Activated CD8-positive, alpha-beta T cell treated with anti-CD3 and anti-CD28 coated beads, Interleukin-2, amount 10 ng/mL, durations not matched to agents 7 days and 5 days (primary cell): ENCODE measurements at regions not wholly inside any gene's neighbourhood (a gene's known extent, or its start where the extent isn't known, plus 50 kb on each side); places are given as distances from the start of the nearest gene placed in this dataset.
"Not testable (repeated sequence)": the region's sequence is repeated elsewhere in the genome, so short reads cannot be mapped to it uniquely, and the experiment has no call there.

Source experiments
- ATAC-seq: fragments of 150-1000 bp; cut with Tn5 transposase; one replicate; pipeline ENCODE4 v1.10.0; 2021; ENCODE audit warnings: moderate library complexity
- CTCF ChIA-PET: fragments of 350-600 bp; sonication (Branson Sonifier 250); formaldehyde crosslinking; loops from one replicate; lab custom pipeline; 2021; ENCODE audit warnings: antibody characterized with exemption; lab: Charles Lee
- POLR2A ChIA-PET: fragments of 350-600 bp; sonication (Branson Sonifier 250); formaldehyde crosslinking; loops from one replicate; lab custom pipeline; 2021; ENCODE audit warnings: antibody characterized with exemption; lab: Charles Lee
- DNase-seq: peaks from one replicate; pipeline ENCODE4 v3.0.0-alpha.2; 2020
- H3K27ac Mint-ChIP-seq: one replicate; pipeline ENCODE4 v1.8.0; 2021; ENCODE audit warnings: mild to moderate bottlenecking, mixed read lengths
- H3K27me3 Mint-ChIP-seq: one replicate; pipeline ENCODE4 v1.8.0; 2021; ENCODE audit warnings: low read depth, mixed read lengths
- H3K36me3 Mint-ChIP-seq: one replicate; pipeline ENCODE4 v1.8.0; 2021; ENCODE audit warnings: low read depth, mixed read lengths
- H3K4me1 Mint-ChIP-seq: one replicate; pipeline ENCODE4 v1.8.0; 2021; ENCODE audit warnings: low read depth, mixed read lengths
- H3K4me3 Mint-ChIP-seq: one replicate; pipeline ENCODE4 v1.8.0; 2021; ENCODE audit warnings: mild to moderate bottlenecking, mixed read lengths
- H3K9me3 Mint-ChIP-seq: one replicate; pipeline ENCODE4 v1.8.0; 2022; ENCODE audit warnings: mixed read lengths; ENCODE audit not compliant: insufficient read depth

DNA sequence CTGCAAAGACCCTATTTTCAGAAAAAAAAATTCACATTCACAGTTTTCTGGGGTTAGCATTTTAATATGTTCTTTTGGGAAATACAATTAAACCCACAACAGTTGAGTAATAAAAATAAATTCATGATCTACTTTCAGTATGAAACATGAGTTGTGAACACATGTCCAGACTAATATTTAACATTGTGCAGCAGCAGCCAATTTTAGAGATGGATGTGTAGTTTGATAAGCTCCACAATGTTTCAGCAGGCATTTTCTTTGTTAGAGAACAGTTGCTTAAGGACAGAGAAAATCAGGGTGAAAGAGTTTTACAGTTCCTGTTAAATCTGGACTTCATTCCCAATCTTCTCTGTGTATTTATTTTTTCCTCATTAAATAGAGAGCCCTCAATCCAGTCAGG, 519.5 kb downstream of the PIK3C3 start:
- no peak overlapping the region for H3K27ac Mint-ChIP-seq
- H3K27me3 Mint-ChIP-seq: no peaks in the 10 kb centered on the region
- DNase-seq (no peak), ATAC-seq (no peak)
- no peaks in the 10 kb centered on the region for H3K9me3 Mint-ChIP-seq
- no peaks in the 10 kb centered on the region for H3K36me3 Mint-ChIP-seq
- no peak overlapping the region for H3K4me3 Mint-ChIP-seq
- ChIA-PET POLR2A (no interaction called here), CTCF (no interaction called here)
- no peaks in the 10 kb centered on the region for H3K4me1 Mint-ChIP-seq

DNA sequence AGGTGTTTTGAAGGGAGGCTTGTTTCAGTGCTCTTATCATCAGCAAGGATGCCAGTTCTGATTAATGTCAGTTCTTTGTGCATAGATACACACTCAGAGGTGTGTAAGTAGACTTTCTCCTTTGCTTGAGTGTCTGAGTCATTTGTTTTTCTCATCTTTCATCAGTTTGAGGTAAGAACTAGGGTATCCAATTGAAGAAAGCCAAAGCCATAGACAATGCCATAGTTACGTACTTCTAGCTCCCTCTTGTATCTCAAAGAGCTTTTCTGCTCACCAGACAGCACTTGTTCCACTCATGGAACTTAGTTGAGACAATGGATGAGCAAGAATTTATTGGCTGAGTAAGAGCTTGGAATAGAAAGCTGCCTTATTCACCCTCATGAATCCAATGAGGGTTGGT, 520.1 kb downstream of the PIK3C3 start:
- Mint-ChIP-seq H3K36me3 (no peaks in the 10 kb centered on the region), H3K4me1 (no peaks in the 10 kb centered on the region), H3K4me3 (no peak overlapping the region), H3K27me3 (no peaks in the 10 kb centered on the region), H3K27ac (no peak overlapping the region), H3K9me3 (no peaks in the 10 kb centered on the region)
- POLR2A ChIA-PET: no interaction called here
- DNase-seq (no peak), ATAC-seq (no peak)
- CTCF ChIA-PET: no interaction called here

DNA sequence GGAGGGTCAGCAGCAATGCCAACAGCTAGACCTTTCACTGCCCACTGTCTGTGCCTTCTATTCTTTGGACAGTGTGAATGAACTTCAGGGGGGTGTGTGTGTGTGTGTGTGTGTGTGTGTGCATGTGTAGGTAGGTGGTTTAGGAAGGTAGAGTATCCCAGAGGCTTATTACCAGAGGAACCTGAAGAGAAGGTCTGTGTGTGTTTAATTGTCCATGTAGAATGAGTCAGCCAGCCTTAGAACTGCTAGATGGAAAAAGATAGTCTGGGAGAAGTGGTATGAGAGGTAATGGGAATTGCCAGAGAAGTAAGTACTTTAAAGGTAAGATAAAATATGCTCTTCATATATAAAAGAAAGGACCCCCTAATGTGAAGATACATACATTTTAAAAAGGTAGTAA, 522.2 kb downstream of the PIK3C3 start:
- no peak for ATAC-seq
- Mint-ChIP-seq H3K36me3 (no peaks in the 10 kb centered on the region), H3K27me3 (no peaks in the 10 kb centered on the region), H3K4me1 (no peaks in the 10 kb centered on the region), H3K4me3 (no peak overlapping the region), H3K9me3 (no peaks in the 10 kb centered on the region), H3K27ac (no peak overlapping the region)
- CTCF ChIA-PET: no interaction called here
- DNase-seq: no peak
- POLR2A ChIA-PET: no interaction called here

DNA sequence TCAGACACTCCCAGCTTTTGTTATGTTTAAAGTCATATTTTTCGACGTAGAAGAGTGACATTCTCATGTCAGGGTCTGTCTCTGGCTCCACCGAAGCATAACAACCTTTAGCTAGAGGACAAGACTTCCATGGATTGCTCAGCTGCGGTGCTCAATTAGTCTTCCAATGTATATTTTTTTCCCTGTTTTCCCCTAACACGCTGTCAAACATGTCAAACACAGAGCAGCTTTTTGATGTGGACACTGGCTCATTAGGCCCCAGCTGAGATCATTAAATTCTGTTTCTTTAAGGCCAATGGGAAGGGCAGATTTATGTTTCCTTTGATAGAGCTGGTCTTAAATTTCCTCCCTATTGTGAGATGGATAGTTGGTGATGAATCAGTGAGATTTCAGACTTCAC, 525.4 kb downstream of the PIK3C3 start:
- Mint-ChIP-seq H3K27ac (no peak overlapping the region), H3K4me1 (no peaks in the 10 kb centered on the region), H3K4me3 (no peak overlapping the region), H3K27me3 (no peaks in the 10 kb centered on the region), H3K9me3 (peaks cover 3% of the 10 kb centered on the region), H3K36me3 (no peaks in the 10 kb centered on the region)
- ChIA-PET POLR2A (no interaction called here), CTCF (no interaction called here)
- ATAC-seq (no peak), DNase-seq (no peak)

DNA sequence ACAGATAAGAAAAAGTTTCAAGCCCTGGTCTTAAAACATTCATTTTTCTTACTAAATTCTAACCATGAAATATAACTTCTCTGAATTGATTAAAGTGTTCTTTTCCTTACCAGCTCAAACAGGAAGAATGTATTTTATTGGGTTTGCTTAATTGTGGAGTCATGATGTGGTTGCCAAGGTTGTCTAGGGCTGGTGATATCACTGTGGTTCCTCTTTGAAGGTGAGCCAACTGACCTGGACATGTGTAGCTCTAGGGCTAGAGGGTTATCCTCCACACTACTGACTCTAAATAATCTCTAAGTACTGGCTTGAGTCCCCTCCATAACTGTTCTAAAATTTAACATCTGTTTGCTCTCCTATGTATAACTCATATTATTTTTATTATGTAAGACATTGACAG, 529.6 kb downstream of the PIK3C3 start:
- ATAC-seq (no peak), DNase-seq (no peak)
- Mint-ChIP-seq H3K36me3 (no peaks in the 10 kb centered on the region), H3K9me3 (peaks cover 3% of the 10 kb centered on the region), H3K27ac (no peak overlapping the region), H3K27me3 (no peaks in the 10 kb centered on the region), H3K4me1 (no peaks in the 10 kb centered on the region), H3K4me3 (no peak overlapping the region)
- POLR2A ChIA-PET: no interaction called here
- CTCF ChIA-PET: no interaction called here

DNA sequence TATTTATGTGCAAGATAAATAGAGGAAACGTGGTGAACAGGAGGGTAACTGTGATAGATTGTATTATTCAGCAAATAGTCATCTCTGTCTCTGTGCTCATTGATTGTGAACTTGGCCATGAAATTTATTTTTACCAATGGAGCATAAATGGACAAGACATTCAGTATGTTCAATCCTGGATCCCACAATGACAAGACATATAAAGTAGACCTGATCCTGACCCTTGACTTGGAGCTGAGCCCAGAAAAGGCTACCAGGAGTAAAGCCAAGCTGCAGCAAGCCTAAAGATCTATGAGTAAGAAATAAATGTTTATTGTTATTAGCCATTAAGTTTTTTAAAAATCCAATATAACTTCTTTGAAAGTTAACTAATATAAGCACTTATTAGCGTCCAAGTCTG, 531.2 kb downstream of the PIK3C3 start:
- no peak overlapping the region for H3K4me3 Mint-ChIP-seq
- no peak overlapping the region for H3K27ac Mint-ChIP-seq
- no peak for ATAC-seq

DNA sequence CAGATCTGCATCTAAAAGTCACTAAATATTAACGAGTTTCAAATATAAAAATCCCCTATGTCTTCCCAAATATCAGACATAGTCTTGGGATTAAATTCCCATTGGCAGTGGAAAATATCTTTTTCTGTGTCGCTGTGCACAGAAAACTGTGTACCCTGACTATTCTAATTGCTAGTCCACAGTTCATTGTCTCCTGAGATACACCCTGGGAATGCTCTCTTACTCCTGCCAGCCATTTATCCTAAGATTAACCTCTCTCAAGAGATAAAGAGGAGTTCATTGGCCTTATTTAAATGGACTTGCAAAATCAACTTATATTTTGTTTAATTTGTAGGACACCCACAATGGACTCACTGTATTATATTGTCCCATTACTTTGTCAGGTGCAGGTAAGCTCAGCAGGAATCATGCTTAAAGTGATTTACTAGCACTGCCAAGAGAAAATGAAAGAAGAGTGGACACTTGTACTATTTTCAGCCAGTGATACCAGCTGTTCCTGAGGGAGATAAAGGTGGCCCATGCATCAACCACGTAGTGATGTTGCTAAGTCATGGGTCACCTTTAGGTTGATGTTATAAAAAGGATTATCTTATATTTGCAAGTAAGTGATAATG, 553.8 kb downstream of the PIK3C3 start:
- H3K4me1 Mint-ChIP-seq: no peaks in the 10 kb centered on the region
- ATAC-seq: no peak
- no peak overlapping the region for H3K4me3 Mint-ChIP-seq
- CTCF ChIA-PET: no interaction called here
- POLR2A ChIA-PET: no interaction called here
- no peak overlapping the region for H3K27ac Mint-ChIP-seq
- no peaks in the 10 kb centered on the region for H3K9me3 Mint-ChIP-seq
- no peaks in the 10 kb centered on the region for H3K27me3 Mint-ChIP-seq
- DNase-seq: no peak
- H3K36me3 Mint-ChIP-seq: no peaks in the 10 kb centered on the region

More for the DNA sequence above, 531.2 kb downstream of the PIK3C3 start:
- Mint-ChIP-seq H3K9me3 (peaks cover 3% of the 10 kb centered on the region), H3K36me3 (no peaks in the 10 kb centered on the region), H3K27me3 (no peaks in the 10 kb centered on the region), H3K4me1 (no peaks in the 10 kb centered on the region)
- CTCF ChIA-PET: no interaction called here
- POLR2A ChIA-PET: no interaction called here
- DNase-seq: no peak

DNA sequence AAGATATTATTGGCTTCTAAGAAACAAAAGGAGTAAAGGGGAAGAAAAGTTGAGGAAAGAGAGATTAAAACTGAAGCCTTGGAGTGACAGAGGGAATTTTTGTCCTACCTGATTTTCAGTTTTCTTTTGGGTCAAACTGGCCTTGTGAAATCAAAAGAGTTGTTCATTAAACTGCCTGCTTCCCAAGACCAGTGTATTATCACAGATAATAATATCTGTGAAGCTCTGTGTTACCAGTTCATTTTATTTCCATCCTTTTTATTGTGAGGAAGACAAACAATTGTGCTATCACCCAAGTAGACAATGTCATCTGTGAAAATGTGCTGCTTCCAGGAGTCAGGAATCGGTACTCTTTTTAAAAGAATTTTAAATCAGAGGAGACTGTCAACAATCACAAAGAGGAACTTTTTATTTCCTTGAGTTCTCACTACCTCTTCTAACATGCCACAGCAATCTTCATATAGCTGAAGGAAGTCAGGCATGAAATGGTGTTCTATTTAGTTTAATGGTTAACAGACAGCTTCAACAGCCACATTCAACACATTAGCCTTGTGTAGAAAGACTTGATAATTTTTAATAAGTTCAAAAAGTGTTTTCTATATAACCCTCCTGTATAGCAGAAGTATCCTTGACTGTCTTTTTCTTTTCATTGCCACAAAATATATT, 554.8 kb downstream of the PIK3C3 start:
- ATAC-seq: no peak
- CTCF ChIA-PET: no interaction called here

DNA sequence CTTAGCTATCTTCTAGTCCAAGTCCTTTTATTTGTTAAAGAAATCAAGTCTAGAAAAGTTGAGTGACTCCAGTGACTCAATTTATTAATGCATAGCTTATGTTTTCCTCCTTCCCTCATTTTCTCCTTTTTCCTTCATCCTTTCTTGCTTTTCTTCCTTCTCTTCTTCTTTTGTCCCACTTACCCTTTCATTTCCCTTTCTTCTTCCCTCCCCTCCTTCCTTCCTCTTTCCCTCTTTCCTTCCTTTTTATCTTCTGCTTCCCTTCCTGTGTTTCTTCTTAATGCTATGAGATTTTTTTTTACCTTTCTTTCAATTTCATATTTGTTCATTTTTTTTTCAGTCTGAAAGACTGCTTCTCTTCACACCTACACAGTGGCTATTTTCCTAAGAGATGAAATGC, 555.5 kb downstream of the PIK3C3 start:
- Mint-ChIP-seq H3K4me3 (no peak overlapping the region), H3K4me1 (no peaks in the 10 kb centered on the region), H3K36me3 (no peaks in the 10 kb centered on the region), H3K27ac (no peak overlapping the region), H3K9me3 (no peaks in the 10 kb centered on the region), H3K27me3 (no peaks in the 10 kb centered on the region)
- ChIA-PET POLR2A (no interaction called here), CTCF (no interaction called here)
- DNase-seq: no peak
- no peak for ATAC-seq

More for the DNA sequence above, 554.8 kb downstream of the PIK3C3 start:
- Mint-ChIP-seq H3K27ac (no peak overlapping the region), H3K4me1 (no peaks in the 10 kb centered on the region), H3K27me3 (no peaks in the 10 kb centered on the region), H3K9me3 (no peaks in the 10 kb centered on the region), H3K4me3 (no peak overlapping the region), H3K36me3 (no peaks in the 10 kb centered on the region)
- POLR2A ChIA-PET: no interaction called here
- DNase-seq: no peak

DNA sequence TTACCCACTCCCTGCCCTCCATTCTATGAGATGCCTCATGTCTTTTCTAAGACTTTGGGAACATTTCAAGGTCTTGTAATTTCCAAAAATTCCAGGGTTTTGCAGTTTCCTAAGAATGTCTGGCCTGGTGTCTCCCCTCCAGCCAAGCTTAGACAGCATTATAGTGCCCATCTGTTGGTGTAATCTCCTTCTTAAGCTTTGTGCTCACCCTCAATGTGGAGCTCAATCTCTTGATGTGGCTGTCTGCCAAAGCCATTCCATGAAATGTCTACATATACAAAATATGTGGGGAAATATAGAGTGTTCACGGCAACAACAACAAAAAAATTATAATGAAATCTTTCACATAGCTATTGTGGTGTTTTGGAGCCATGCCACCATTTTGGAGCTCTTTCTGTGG, 558.4 kb downstream of the PIK3C3 start:
- Mint-ChIP-seq H3K4me1 (no peaks in the 10 kb centered on the region), H3K9me3 (no peaks in the 10 kb centered on the region), H3K27me3 (no peaks in the 10 kb centered on the region), H3K4me3 (no peak overlapping the region), H3K36me3 (no peaks in the 10 kb centered on the region), H3K27ac (no peak overlapping the region)
- ATAC-seq (no peak), DNase-seq (no peak)
- POLR2A ChIA-PET: no interaction called here
- CTCF ChIA-PET: interaction anchor here (1.5 kb wide), 1 partner anchor 11 kb away, joined by 4 read pairs; no protein-coding TSS in a partner anchor

DNA sequence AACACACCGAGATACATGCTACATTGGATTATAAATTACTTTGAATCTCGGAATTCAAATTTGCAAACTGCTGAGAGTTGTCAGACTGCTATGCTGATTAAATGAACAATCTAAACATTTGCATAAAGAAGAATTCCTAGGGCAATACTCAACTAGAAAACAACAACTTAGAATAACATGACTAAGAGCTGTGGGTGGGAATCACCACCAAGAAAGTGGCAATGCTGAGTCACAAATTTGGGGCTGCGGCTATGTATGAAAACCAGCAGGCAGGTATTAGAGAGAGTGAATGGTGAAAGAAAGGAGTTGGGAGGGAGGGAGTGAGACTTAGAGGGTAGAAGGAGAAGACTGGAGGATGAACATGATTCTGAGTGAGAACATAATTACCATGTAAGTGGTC, 559.5 kb downstream of the PIK3C3 start:
- Mint-ChIP-seq H3K27me3 (no peaks in the 10 kb centered on the region), H3K9me3 (no peaks in the 10 kb centered on the region), H3K4me3 (no peak overlapping the region), H3K36me3 (no peaks in the 10 kb centered on the region), H3K27ac (no peak overlapping the region), H3K4me1 (no peaks in the 10 kb centered on the region)
- CTCF ChIA-PET: no interaction called here
- DNase-seq (no peak), ATAC-seq (no peak)
- POLR2A ChIA-PET: no interaction called here

DNA sequence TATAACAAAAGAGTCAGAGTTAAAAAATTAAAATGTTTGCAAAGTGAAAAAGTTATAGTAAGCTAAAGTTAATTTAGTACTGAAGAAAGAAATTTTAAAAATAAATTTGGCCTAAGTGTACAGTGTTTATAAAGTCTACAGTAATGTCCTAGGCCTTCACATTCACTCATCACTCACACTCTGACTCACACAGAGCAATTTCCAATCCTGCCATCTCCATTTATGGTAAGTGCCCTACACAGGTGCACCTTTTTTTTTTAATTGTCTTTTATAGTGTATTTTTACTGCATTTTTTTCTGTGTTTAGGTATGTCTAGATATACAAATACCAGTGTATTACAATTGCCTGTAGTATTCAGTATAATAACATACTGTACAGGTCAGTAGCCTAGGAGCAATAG, 562.9 kb downstream of the PIK3C3 start:
- CTCF ChIA-PET: no interaction called here
- Mint-ChIP-seq H3K36me3 (no peaks in the 10 kb centered on the region), H3K4me3 (no peak overlapping the region), H3K27me3 (no peaks in the 10 kb centered on the region), H3K9me3 (peaks cover 6% of the 10 kb centered on the region), H3K27ac (no peak overlapping the region), H3K4me1 (no peaks in the 10 kb centered on the region)
- DNase-seq (no peak), ATAC-seq (no peak)
- POLR2A ChIA-PET: no interaction called here

DNA sequence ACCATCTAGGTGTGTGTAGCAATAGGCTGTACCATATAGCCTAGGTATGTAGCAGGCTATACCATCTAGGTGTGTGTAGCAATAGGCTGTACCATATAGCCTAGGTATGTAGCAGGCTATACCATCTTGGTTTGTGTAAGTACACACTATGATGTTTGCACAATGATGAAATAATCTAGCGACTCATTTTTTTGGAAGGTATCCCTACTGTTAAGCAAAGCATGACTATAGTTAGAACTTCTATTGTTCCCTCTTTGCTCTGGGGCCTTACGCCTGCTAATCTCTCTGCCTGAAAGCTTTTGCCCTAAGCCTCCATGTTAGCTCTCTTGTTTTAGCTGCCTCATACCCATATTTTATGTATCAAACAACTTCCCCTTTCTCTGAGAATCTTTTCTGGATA, 563.3 kb downstream of the PIK3C3 start:
- H3K27ac Mint-ChIP-seq, H3K36me3 Mint-ChIP-seq, ATAC-seq, H3K4me1 Mint-ChIP-seq, CTCF ChIA-PET, POLR2A ChIA-PET, DNase-seq, H3K4me3 Mint-ChIP-seq, H3K9me3 Mint-ChIP-seq, H3K27me3 Mint-ChIP-seq: not testable (repeated sequence)
